ENCODE measurements at regions not wholly inside any gene's neighbourhood (a gene's known extent, or its start where the extent isn't known, plus 50 kb on each side); places are given as distances from the start of the nearest gene placed in this dataset.
A peak's percentile ranks its signal among the peaks of the same experiment; 100 is the strongest.
"Not testable (repeated sequence)": the region's sequence is repeated elsewhere in the genome, so short reads cannot be mapped to it uniquely, and the experiment has no call there.

GRCh38 chr16:48105976-48106375 lies 49.8 kb downstream of the ABCC12 start:
- no peak for DNase-seq (ENCODE audit: low spot score)

GRCh38 chr16:48105456-48105855 lies 50.3 kb downstream of the ABCC12 start:
- DNase-seq (ENCODE audit: low spot score): no peak

- DNase-seq (ENCODE audit: low spot score): no peak
These were observed 52.2 kb downstream of the ABCC12 start for GRCh38 chr16:48103591-48103990.

GRCh38 chr16:48102083-48103008 lies 53.4 kb downstream of the ABCC12 start:
- DNase-seq (ENCODE audit: low spot score): no peak

- no peak for DNase-seq (ENCODE audit: low spot score)
These were observed 54.6 kb downstream of the ABCC12 start for GRCh38 chr16:48101069-48101674.

GRCh38 chr16:48099455-48099854 lies 56.3 kb downstream of the ABCC12 start:
- DNase-seq (ENCODE audit: low spot score): no peak

GRCh38 chr16:48098472-48098871 lies 57.3 kb downstream of the ABCC12 start:
- no peak for DNase-seq (ENCODE audit: low spot score)

GRCh38 chr16:48091117-48091516 lies 64.7 kb downstream of the ABCC12 start:
- DNase-seq (ENCODE audit: low spot score): no peak

GRCh38 chr16:48089053-48089792 lies 66.6 kb downstream of the ABCC12 start:
- DNase-seq (ENCODE audit: low spot score): no peak

GRCh38 chr16:48087639-48088038 lies 68.2 kb downstream of the ABCC12 start:
- no peak for DNase-seq (ENCODE audit: low spot score)

- no peak for DNase-seq (ENCODE audit: low spot score)
These were observed 69.4 kb downstream of the ABCC12 start for GRCh38 chr16:48086422-48086821.

GRCh38 chr16:48085729-48086128 lies 70.1 kb downstream of the ABCC12 start:
- DNase-seq (ENCODE audit: low spot score): no peak

GRCh38 chr16:48084826-48085225 lies 71.0 kb downstream of the ABCC12 start:
- DNase-seq (ENCODE audit: low spot score): no peak

- DNase-seq (ENCODE audit: low spot score): no peak
These were observed 73.3 kb downstream of the ABCC12 start for GRCh38 chr16:48082516-48082915.

- peak; percentile 17 for DNase-seq (ENCODE audit: low spot score)
These were observed 74.1 kb downstream of the ABCC12 start for GRCh38 chr16:48081656-48082055.

GRCh38 chr16:48076455-48077012 lies 79.3 kb downstream of the ABCC12 start:
- DNase-seq (ENCODE audit: low spot score): no peak

GRCh38 chr16:48075398-48075797 lies 80.4 kb downstream of the ABCC12 start:
- DNase-seq (ENCODE audit: low spot score): no peak

GRCh38 chr16:48067388-48067787 lies 88.4 kb downstream of the ABCC12 start:
- DNase-seq (ENCODE audit: low spot score): no peak

GRCh38 chr16:48064971-48065370 lies 90.8 kb downstream of the ABCC12 start:
- DNase-seq (ENCODE audit: low spot score): no peak

- no peak for DNase-seq (ENCODE audit: low spot score)
These were observed 93.1 kb downstream of the ABCC12 start for GRCh38 chr16:48062681-48063080.

- DNase-seq (ENCODE audit: low spot score): no peak
These were observed 95.9 kb downstream of the ABCC12 start for GRCh38 chr16:48059936-48060335.

GRCh38 chr16:48059190-48059589 lies 96.6 kb downstream of the ABCC12 start:
- not testable (repeated sequence) for DNase-seq (ENCODE audit: low spot score)
